Hematopoietic multipotent progenitor cell treated with erythropoietin and hydrocortisone succinate and interleukin-3 and kit ligand, for 4 days (in vitro differentiated cells): ENCODE measurements at regions not wholly inside any gene's neighbourhood (a gene's known extent, or its start where the extent isn't known, plus 50 kb on each side); places are given as distances from the start of the nearest gene placed in this dataset.

Experiments
- DNase-seq: peaks from one replicate; pipeline ENCODE4 v3.0.0-alpha.2; 2015

- no peak for DNase-seq
Measured at GRCh38 chr2:129438501-129439057, 540.9 kb upstream of the RAB6C start.

- DNase-seq = no peak
Measured at GRCh38 chr2:129439406-129440302, 539.8 kb upstream of the RAB6C start.

DNA sequence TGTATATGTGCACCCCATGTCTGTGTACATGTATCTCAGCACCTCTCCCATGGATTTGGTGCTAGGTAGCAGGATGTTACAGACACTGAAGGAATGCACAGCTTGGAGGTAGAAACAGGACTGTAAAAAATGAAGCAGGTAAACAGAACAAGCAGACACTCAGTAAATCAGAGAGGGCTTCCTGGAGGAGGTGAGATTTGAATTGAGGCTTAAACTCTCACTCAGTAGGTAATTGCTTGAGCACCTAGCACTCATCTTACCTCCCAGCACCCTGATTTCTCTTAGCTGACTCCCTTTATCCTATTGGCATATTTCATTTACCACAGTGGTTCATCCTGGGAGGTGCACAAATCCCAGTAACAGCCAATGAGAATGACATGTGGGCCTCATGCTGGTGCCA lies 537.9 kb upstream of the RAB6C start:
- DNase-seq = no peak

GRCh38 chr2:129443235-129443864 lies 536.1 kb upstream of the RAB6C start:
- no peak for DNase-seq

DNA sequence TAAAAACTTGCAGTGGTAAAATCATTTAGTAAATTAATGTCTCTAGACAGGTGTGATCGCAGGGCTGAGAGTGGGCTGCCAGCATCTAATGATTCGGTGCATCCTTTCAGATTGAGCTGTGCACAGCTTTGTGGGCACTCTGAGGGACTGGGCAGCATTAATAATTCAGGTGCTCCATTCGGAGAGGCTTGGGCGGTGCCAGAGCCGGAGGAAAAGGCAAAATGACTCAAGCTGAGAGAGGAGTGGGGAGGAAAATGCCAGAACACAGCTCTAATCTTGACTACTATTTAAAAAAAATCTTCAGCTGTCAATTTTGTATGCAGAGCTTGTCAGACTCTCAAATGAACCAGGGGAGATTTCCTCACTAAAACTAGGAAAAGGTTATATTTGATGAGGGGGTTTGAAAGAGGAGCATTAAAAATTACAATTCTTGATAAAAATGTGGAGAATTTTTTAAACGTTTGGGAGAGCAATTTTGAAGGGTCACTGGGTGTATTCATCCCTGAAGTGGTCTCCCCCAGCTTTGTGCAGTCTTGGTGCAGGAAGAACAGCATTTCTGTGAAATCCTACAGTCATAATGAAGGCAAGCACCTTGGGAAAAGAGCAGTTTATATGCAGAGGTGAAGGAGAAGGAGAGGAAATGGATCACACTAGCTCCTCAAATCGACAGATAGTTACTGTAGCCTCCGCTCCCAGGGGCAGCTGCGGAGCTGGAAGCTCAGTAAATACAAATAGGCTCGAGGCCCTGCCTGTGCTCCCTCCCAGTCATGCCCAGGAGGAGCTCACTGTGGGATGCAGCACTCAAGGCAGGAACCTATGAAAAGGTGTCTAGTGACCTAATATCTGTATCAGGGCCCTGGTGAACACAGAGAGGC lies 535.4 kb upstream of the RAB6C start:
- DNase-seq = no peak

- DNase-seq = no peak
Measured at GRCh38 chr2:129444751-129445150, 534.7 kb upstream of the RAB6C start.

GRCh38 chr2:129456691-129457090 lies 522.8 kb upstream of the RAB6C start:
- DNase-seq = no peak

GRCh38 chr2:129457277-129457818 lies 522.1 kb upstream of the RAB6C start:
- DNase-seq = no peak

DNA sequence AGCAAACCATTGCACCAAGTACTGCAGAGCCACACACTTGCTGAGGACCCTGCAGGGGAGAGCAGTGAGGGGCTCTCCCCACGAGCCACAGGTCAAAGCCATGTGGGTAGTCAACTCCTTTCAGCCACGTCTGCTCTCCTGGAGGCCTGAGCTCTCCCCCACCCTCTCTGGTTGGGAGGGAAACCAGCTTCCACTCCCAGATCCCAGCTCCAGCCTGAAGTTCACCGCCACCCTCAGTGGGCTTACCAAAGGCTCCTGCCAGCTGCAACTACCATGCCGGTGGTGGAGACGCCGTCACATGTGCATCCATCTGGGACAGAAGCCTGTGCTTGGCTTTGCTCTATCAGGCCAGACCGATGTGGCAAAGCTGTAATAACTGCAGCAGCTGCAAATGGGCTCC lies 521.5 kb upstream of the RAB6C start:
- no peak for DNase-seq

GRCh38 chr2:129458436-129458835 lies 521.0 kb upstream of the RAB6C start:
- DNase-seq = no peak

GRCh38 chr2:129459200-129459876 lies 520.1 kb upstream of the RAB6C start:
- no peak for DNase-seq

GRCh38 chr2:129459881-129460280 lies 519.6 kb upstream of the RAB6C start:
- DNase-seq = no peak

DNA sequence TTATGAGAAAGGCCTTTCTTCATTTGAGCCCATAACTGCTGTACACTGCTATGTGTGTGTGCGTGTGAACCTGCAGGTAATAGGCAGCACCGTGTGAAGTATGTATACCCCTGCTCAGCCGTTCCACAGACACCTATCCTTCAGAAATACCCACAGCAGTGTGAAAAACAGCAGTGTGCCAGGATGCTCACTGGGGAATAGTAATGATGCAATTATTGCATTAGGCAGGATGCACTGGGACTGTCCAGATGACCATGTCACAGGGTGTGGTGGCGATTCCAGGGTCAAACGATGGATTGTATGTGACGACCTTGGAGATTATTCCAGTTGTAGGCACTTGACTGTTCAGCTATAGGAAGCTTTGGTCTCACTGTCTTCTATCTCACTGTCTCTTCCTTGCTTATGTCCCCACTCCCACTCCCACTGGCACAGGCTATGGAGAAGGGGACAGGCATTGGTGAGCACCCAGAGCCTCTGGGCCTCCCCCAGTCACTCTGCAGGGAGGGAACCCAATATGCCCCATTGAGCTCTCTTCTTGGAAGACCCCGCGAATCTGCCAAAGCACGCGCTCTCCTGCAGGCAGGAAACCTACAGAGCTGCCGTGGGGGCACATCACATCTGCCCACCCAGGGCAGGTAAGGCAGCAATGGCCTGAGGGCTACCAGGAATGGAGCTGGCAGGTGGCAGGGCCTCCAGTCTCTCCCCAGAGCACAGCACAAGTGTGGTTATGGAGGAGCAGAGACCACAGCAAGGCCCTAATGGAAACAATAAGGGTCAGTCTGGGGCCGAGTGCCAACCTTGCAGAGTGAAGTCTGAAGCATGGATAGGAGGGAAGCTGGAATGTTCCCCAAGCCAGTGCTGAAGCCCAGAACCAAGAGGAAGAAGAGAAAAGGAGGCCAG lies 518.9 kb upstream of the RAB6C start:
- no peak for DNase-seq

- DNase-seq = no peak
Measured at GRCh38 chr2:129462349-129462748, 517.1 kb upstream of the RAB6C start.

GRCh38 chr2:129462967-129463366 lies 516.5 kb upstream of the RAB6C start:
- no peak for DNase-seq

DNA sequence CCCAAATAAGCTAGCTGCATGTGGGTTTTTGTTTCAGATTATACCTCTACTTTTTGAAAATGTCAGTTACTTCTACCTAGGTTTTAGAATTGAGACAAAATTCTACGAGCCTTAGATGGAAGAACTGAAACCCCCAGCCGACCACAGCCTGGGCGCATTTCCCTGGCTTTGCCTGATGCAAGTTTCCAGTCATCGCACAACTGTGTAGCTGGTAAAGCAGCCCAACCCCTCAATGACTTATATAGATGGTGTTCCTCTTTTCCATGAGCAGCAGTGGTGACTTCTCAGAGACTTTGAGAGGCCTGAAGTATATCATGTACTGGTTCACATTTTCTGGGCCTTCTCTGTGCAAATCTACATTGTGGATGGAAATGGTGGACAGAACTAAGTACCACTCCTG lies 515.4 kb upstream of the RAB6C start:
- no peak for DNase-seq

GRCh38 chr2:129464631-129465030 lies 514.8 kb upstream of the RAB6C start:
- no peak for DNase-seq

DNA sequence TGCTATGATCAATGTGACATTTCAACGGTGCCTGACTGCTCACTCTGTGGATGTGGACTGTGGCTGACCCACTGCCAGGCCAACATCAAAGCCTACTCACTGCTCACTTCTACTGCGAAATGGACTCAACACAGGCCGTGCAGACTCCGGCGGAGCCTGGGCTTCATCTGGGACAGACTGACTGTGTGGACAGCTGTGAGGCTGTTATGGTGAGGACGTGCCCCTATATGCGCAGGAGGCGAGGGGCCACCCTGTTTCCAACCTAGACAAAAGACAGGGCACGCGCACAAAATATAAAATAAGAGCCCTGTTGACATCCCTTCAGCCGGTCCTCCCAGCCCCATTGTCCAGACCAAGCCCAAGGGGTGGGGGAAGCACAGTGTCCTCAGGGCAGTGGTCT lies 514.4 kb upstream of the RAB6C start:
- no peak for DNase-seq

DNA sequence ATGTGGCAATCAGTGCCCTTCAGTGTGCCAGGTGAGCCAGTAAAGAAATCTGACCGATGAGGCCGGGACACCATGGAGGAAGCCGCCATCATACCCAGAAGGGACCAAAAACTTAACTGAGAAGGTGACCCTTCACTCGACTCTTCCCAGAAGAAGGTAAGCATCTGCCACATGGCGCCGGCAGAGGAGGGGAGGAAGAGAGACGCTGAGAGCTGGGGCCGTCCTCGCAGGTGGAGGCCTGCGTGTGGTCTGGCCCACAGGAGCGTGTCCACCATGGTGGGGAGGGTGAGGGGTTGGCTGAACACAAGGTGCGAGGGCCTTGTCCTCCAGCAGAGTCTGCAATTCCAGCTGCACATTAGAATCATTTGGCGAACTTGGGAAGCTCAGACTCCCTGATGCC lies 513.1 kb upstream of the RAB6C start:
- DNase-seq = no peak

DNA sequence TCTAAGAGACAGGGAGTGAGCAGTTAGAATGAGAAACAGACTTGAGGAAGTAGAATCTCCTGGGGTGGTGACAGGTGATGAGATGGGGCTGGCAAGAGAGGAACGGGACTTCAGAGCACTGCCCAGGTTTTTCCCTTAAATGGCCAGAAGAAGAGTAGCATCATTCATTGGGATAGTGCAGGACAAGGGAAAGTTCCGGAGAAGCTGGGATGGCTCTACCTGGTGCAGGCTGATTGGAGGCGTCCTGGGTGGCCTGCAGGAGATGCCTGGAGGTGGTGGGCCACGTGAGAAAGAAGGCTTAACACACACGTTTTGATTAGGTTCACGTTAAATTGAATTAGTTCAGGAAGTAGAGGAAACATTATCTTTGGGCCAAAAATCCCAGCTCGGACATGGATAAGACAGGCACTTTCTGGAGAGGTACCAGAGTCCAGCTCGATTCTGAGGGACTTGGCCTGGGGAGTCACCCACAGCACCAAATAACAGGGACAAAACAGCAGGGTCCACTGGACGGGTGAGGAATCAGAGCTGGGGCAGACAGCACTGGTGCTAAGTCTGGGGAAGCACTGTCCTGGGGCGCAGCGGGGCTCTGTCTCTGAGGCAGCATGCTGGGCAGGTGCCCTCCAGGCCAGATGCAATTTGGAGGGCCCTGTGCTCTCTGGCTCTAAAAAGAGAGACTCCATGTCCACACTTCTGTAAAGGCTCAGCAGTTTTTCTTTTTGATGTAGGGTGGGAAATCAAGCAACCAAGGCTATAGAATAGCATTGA lies 512.3 kb upstream of the RAB6C start:
- DNase-seq = no peak
